Epithelial cell of esophagus (primary cell): ENCODE measurements at regions not wholly inside any gene's neighbourhood (a gene's known extent, or its start where the extent isn't known, plus 50 kb on each side); places are given as distances from the start of the nearest gene placed in this dataset.

ENCODE experiments used
- DNase-seq: peaks from one replicate; pipeline ENCODE4 v3.0.0; 2010; ENCODE audit warnings: low read depth
- H3K4me3 ChIP-seq: 2 replicates; pipeline ENCODE4 v1.5.1; 2011; ENCODE audit warnings: mild to moderate bottlenecking, low read length, control low read depth
- CTCF ChIP-seq: IDR thresholded peaks from 2 replicates; pipeline ENCODE4 v1.5.1; 2011; ENCODE audit warnings: low read depth, mild to moderate bottlenecking, low read length, control low read depth, inconsistent platforms; ENCODE audit not compliant: insufficient read depth; ENCODE audit errors: missing control alignments

DNA sequence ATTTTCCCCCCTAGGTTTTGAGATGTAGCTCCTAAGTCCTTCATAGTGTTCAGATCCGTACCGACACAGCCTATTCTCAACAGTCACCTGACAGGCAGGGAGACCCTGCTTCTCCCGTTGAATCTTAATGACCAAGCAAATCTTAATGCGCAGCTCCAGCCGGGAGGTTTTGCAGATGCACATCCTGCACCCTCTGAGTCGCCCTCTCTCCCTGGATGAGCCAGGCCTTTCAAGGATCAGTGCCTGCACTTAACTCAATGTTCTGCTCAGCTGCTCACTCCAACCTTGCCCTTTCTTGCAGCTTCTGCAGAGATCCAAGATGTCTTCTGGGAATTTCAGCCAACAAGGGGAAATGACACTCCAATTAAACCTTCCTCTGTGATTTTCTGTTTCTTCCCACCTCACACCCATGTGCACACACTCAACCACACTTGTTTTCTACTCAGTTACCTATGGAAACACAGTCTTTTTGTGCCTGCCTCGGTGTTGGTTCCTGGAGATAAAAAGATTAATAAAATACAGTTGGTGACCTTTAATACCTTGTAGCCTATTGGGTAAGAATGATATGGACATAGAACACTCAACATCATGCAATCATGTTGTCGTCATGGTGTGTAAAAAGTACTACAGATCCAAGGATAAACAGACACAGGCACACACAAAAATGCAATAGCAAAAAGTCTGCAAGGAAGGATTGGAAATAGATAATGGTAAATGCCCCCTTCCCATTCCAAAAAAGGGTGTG lies 76.9 kb upstream of the DYNLRB2 start:
- no peak for DNase-seq
- TF ChIP-seq CTCF: no peak
- no peak overlapping the region for H3K4me3 ChIP-seq

- H3K4me3 ChIP-seq: no peak overlapping the region
These were observed 77.5 kb upstream of the DYNLRB2 start for GRCh38 chr16:80463326-80463725.

DNA sequence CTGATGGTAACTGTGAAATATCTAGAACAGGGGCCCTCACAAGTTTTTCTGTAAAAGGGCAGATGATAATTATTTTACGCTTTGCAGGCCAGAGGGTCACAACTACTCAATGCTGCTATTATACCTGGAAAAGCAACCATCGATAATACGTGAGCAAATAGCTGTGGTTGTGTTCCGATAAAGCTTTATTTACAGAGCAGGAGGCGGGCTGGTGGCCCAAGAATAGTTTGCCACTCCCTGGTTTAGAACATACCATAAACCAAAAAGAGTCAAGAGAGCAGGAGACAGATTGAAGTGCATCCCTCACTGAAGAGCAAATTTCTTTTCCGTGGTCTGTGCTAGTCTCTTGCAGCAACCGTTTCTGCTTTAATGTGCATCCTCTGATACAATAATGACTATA lies 77.9 kb upstream of the DYNLRB2 start:
- no peak for DNase-seq
- no peak for TF ChIP-seq CTCF
- no peak overlapping the region for H3K4me3 ChIP-seq

More at GRCh38 chr16:80463326-80463725, 77.5 kb upstream of the DYNLRB2 start:
- TF ChIP-seq CTCF: no peak
- DNase-seq: no peak

GRCh38 chr16:80460988-80461387 lies 79.8 kb upstream of the DYNLRB2 start:
- no peak for TF ChIP-seq CTCF
- no peak for DNase-seq
- no peak overlapping the region for H3K4me3 ChIP-seq

DNA sequence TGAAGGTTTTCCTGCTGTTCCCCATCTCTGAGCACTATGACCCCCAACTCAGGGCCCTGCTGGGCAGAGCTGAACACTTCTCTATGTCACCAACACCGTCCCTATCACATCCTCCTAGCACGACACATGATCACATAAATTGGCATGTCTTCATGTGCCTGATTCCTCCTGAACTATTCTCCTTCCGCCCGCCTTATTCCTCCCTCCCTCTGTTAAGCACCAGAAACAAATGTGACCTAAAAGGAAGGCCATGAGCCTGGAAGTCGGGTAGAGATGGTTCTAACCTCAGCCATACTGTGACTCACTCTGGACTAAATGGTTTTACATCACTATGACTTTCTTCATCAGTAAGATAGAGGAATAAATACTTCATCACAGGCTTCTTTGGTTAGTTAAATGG lies 80.8 kb upstream of the DYNLRB2 start:
- H3K4me3 ChIP-seq: no peak overlapping the region
- no peak for DNase-seq
- TF ChIP-seq CTCF: no peak

DNA sequence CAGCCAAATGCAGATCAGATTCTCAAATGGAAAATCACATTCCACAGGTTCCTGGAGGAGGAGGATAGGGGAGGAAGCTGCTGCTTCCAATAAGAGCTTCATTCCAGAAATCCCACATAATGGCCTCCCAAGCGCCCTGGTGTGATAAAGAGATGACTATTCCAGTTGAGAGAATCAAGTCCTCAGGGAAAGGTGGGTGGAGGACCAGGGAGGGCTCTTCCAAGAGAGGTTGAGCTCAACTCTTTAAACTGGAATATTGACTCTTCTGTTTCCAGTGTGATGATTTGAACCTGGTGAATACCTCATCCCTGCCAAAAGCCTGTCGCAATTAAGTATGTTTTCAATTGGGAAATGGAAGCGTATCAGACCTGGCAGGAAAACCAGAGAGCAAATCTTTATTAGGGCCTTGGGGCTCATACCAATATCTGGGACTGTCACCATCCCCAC lies 81.4 kb upstream of the DYNLRB2 start:
- DNase-seq: no peak
- TF ChIP-seq CTCF: no peak
- H3K4me3 ChIP-seq: no peak overlapping the region

GRCh38 chr16:80457871-80458270 lies 82.9 kb upstream of the DYNLRB2 start:
- no peak for DNase-seq
- no peak overlapping the region for H3K4me3 ChIP-seq
- TF ChIP-seq CTCF: no peak
